HEK293 (cell line): ENCODE measurements at regions not wholly inside any gene's neighbourhood (a gene's known extent, or its start where the extent isn't known, plus 50 kb on each side); places are given as distances from the start of the nearest gene placed in this dataset.

Experiments
- CTCF ChIA-PET: fragments of 350-600 bp; formaldehyde crosslinking; extraction: SDS; loops from one replicate; lab custom pipeline; 2021; ENCODE audit warnings: antibody characterized with exemption; lab: Yijun Ruan, JAX
- POLR2A ChIA-PET: fragments of 300-600 bp; formaldehyde crosslinking; extraction: SDS; loops from one replicate; lab custom pipeline; 2020; ENCODE audit warnings: antibody characterized with exemption, inconsistent platforms; lab: Yijun Ruan, JAX
- H3K27ac ChIP-seq: fragments of 200-500 bp; sonication (Bioruptor generic); 2 replicates; pipeline ENCODE4 v1.5.1; 2014; ENCODE audit warnings: low read depth, low read length, control low read depth, inconsistent platforms; ENCODE audit errors: extremely low read depth
- H3K36me3 ChIP-seq, 2 experiments: fragments of 200-500 bp in 1 of 2; sonication (Bioruptor generic) in 1 of 2; 1 replicate in 1 of 2; 2 replicates in 1 of 2; pipeline ENCODE4 v1.5.1; 2014 to 2017; ENCODE audit warnings: inconsistent platforms in 2 of 2, low read length in 2 of 2; ENCODE audit not compliant: control insufficient read depth in 2 of 2, insufficient read depth in 1 of 2
- H3K4me1 ChIP-seq: fragments of 200-500 bp; sonication (Bioruptor generic); 2 replicates; pipeline ENCODE4 v1.5.1; 2014; ENCODE audit warnings: mild to moderate bottlenecking, low read length, inconsistent platforms; ENCODE audit not compliant: control insufficient read depth, insufficient read depth
- H3K4me3 ChIP-seq: 2 replicates; pipeline ENCODE4 v1.5.1; 2011; ENCODE audit warnings: low read depth, mild to moderate bottlenecking, control low read depth, low read length, moderate library complexity
- H3K9me3 ChIP-seq: fragments of 200-500 bp; sonication (Bioruptor generic); 2 replicates; pipeline ENCODE4 v1.5.1; 2014; ENCODE audit warnings: low read depth, low read length, inconsistent platforms; ENCODE audit not compliant: control insufficient read depth, insufficient read depth
- AEBP2 ChIP-seq: fragments of 450-650 bp; formaldehyde crosslinking; IDR thresholded peaks from 2 replicates; pipeline ENCODE4 v1.5.1; 2016; ENCODE audit warnings: missing biosample characterization, missing genetic modification characterization, borderline replicate concordance
- FEZF1 ChIP-seq: fragments of 450-650 bp; formaldehyde crosslinking; IDR thresholded peaks from 2 replicates; pipeline ENCODE4 v1.5.1; 2016; ENCODE audit warnings: missing biosample characterization, missing genetic modification characterization
- GLIS1 ChIP-seq: fragments of 450-650 bp; formaldehyde crosslinking; IDR thresholded peaks from 2 replicates; pipeline ENCODE4 v1.5.1; 2016; ENCODE audit warnings: missing biosample characterization, missing genetic modification characterization
- MEIS1 ChIP-seq: sonication (generic); formaldehyde crosslinking; IDR thresholded peaks from 2 replicates; pipeline ENCODE4 v1.8.1; 2022; ENCODE audit warnings: missing genetic modification reagents, mild to moderate bottlenecking, borderline replicate concordance
- MYNN ChIP-seq: fragments of 450-650 bp; formaldehyde crosslinking; IDR thresholded peaks from 2 replicates; pipeline ENCODE4 v1.5.1; 2016; ENCODE audit warnings: missing biosample characterization, missing genetic modification characterization, borderline replicate concordance
- PBX3 ChIP-seq: sonication (generic); formaldehyde crosslinking; IDR thresholded peaks from 2 replicates; pipeline ENCODE4 v1.8.1; 2022; ENCODE audit warnings: mild to moderate bottlenecking, moderate library complexity, missing genetic modification reagents
- TSHZ1 ChIP-seq: fragments of 450-650 bp; formaldehyde crosslinking; IDR thresholded peaks from 2 replicates; pipeline ENCODE4 v1.5.1; 2016; ENCODE audit warnings: missing biosample characterization, missing genetic modification characterization, borderline replicate concordance
- YY2 ChIP-seq: fragments of 450-650 bp; formaldehyde crosslinking; IDR thresholded peaks from 2 replicates; pipeline ENCODE4 v1.5.1; 2016; ENCODE audit warnings: missing biosample characterization, missing genetic modification characterization
- ZBTB7A ChIP-seq: fragments of 450-650 bp; formaldehyde crosslinking; IDR thresholded peaks from 2 replicates; pipeline ENCODE4 v1.5.1; 2016; ENCODE audit warnings: low read depth, missing biosample characterization, missing genetic modification characterization
- ZEB2 ChIP-seq: fragments of 450-650 bp; formaldehyde crosslinking; IDR thresholded peaks from 2 replicates; pipeline ENCODE4 v1.5.1; 2016; ENCODE audit warnings: missing biosample characterization, missing genetic modification characterization
- ZNF10 ChIP-seq: fragments of 450-650 bp; formaldehyde crosslinking; IDR thresholded peaks from 2 replicates; pipeline ENCODE4 v1.5.1; 2017; ENCODE audit warnings: missing biosample characterization, missing genetic modification characterization
- ZNF169 ChIP-seq: fragments of 450-650 bp; formaldehyde crosslinking; IDR thresholded peaks from 2 replicates; pipeline ENCODE4 v1.5.1; 2016; ENCODE audit warnings: missing biosample characterization, missing genetic modification characterization
- ZNF184 ChIP-seq: fragments of 450-650 bp; IDR thresholded peaks from 2 replicates; pipeline ENCODE4 v1.5.1; 2018; ENCODE audit warnings: missing biosample characterization, mild to moderate bottlenecking, missing genetic modification characterization
- ZNF19 ChIP-seq: fragments of 450-650 bp; formaldehyde crosslinking; IDR thresholded peaks from 2 replicates; pipeline ENCODE4; 2016; ENCODE audit warnings: missing biosample characterization, missing genetic modification characterization, low read depth
- ZNF274 ChIP-seq, 2 experiments: fragments of 200-500 bp in 1 of 2; fragments of 450-650 bp in 1 of 2; sonication (Bioruptor generic) in 1 of 2; formaldehyde crosslinking in 1 of 2; IDR thresholded peaks; 2 replicates each; pipeline versions ENCODE4 v1.5.1 to v1.6.1; 2014 to 2016; ENCODE audit warnings: borderline replicate concordance in 1 of 2, inconsistent platforms in 1 of 2, low read length in 1 of 2, missing biosample characterization in 1 of 2, missing genetic modification characterization in 1 of 2
- ZNF37A ChIP-seq: fragments of 450-650 bp; IDR thresholded peaks from 2 replicates; pipeline ENCODE4 v1.5.1; 2018; ENCODE audit warnings: missing biosample characterization, missing genetic modification characterization
- ZNF391 ChIP-seq: fragments of 450-650 bp; formaldehyde crosslinking; IDR thresholded peaks from 2 replicates; pipeline ENCODE4 v1.5.1; 2016; ENCODE audit warnings: low read depth, missing biosample characterization, missing genetic modification characterization, borderline replicate concordance
- ZNF521 ChIP-seq: fragments of 450-650 bp; formaldehyde crosslinking; IDR thresholded peaks from 2 replicates; pipeline ENCODE4 v1.5.1; 2017; ENCODE audit warnings: missing biosample characterization, mild to moderate bottlenecking, missing genetic modification characterization
- ZNF623 ChIP-seq: fragments of 450-650 bp; formaldehyde crosslinking; IDR thresholded peaks from 2 replicates; pipeline ENCODE4 v1.5.1; 2016; ENCODE audit warnings: missing biosample characterization, missing genetic modification characterization
- ZNF670 ChIP-seq: fragments of 450-650 bp; formaldehyde crosslinking; IDR thresholded peaks from 2 replicates; pipeline ENCODE4 v1.5.1; 2016; ENCODE audit warnings: missing biosample characterization, missing genetic modification characterization, low read depth
- ZSCAN4 ChIP-seq: fragments of 450-650 bp; formaldehyde crosslinking; IDR thresholded peaks from 2 replicates; pipeline ENCODE4 v1.5.1; 2017; ENCODE audit warnings: missing biosample characterization, missing genetic modification characterization
- TF ChIP-seq, protein P1 (sequence below): fragments of 450-650 bp; formaldehyde crosslinking; IDR thresholded peaks from 2 replicates; pipeline ENCODE4 v1.5.1; 2016; ENCODE audit warnings: missing biosample characterization, missing genetic modification characterization
- TF ChIP-seq, protein P2 (sequence below): fragments of 450-650 bp; formaldehyde crosslinking; IDR thresholded peaks from 2 replicates; pipeline ENCODE4 v1.5.1; 2016; ENCODE audit warnings: missing biosample characterization, missing genetic modification characterization

DNA sequence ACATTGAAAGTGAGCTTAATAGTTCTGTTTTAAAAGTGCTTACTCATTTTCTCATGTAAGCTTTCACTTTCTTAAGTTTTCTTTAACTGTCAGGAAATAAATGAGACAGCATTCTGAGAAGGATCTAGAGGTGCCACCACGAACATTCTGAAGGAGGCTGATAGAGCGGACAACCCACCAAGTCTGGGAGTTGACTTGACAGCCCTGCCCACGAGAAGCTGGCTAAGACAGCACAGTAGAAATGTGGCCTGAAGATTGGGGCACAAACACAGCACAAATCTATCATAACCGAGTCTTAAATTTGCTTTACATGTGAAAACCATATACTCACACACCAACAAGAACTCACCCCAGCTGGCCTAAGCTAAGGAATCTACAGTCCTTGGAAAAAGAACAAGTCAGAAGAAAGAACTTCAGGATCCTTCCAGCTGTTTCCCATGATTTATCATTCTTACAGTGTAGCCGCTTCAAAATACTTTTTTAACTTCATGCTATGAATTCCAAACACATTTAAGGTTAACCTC lies 144.2 kb upstream of the TNFAIP3 start (continued):
- TF ChIP-seq TSHZ1 (no peak), ZNF391 (tag by site-specific recombination) (no peak), ZSCAN4 (tag by site-specific recombination) (no peak), AEBP2 (tag by site-specific recombination) (no peak), ZNF10 (no peak), ZNF37A (tag by site-specific recombination) (no peak), MYNN (no peak), ZNF670 (tag by site-specific recombination) (no peak), ZNF623 (tag by site-specific recombination) (no peak), ZEB2 (no peak)

- Histone ChIP-seq H3K27ac (no peak overlapping the region), H3K4me1 (no peaks in the 10 kb centered on the region)
- no peak for TF ChIP-seq ZNF521 (tag by site-specific recombination)
- TF ChIP-seq, protein P1, sequence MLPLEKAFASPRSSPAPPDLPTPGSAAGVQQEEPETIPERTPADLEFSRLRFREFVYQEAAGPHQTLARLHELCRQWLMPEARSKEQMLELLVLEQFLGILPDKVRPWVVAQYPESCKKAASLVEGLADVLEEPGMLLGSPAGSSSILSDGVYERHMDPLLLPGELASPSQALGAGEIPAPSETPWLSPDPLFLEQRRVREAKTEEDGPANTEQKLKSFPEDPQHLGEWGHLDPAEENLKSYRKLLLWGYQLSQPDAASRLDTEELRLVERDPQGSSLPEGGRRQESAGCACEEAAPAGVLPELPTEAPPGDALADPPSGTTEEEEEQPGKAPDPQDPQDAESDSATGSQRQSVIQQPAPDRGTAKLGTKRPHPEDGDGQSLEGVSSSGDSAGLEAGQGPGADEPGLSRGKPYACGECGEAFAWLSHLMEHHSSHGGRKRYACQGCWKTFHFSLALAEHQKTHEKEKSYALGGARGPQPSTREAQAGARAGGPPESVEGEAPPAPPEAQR = no peak
- TF ChIP-seq, all 188 proteins: peak for 0
- Histone ChIP-seq H3K9me3 (no peaks in the 10 kb centered on the region), H3K4me3 (no peak overlapping the region), H3K36me3 (no peaks in the 10 kb centered on the region)
- ChIA-PET POLR2A (no interaction called here), CTCF (interaction anchor here (1.0 to 2.2 kb wide), 2 partner anchors 15 to 222 kb away, joined by 3 to 7 read pairs; no protein-coding TSS in a partner anchor)
These were observed 143.6 kb upstream of the TNFAIP3 start for GRCh38 chr6:137723273-137724017.

DNA sequence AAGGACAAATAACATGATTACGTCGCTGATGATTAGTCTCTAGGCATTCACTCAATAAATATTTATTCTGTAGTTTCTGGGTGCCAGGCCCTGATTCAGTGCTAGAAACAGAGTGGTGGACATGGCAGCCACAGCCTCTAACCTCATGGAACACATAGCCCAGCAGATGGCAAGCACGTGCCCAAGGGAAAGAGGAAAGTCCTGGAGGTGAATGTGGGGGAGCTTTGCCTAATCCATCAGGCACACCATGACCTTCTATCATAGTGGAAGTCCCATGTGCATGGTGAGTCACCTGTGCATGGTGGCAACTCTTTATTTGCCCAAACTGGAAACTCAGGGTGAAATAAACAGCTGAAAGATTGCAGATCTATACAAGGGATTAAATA lies 143.0 kb upstream of the TNFAIP3 start:
- no peaks in the 10 kb centered on the region for H3K4me1 ChIP-seq
- POLR2A ChIA-PET = no interaction called here
- CTCF ChIA-PET = interaction anchor here (2.2 kb wide), 1 partner anchor 16 kb away, joined by 7 read pairs; no protein-coding TSS in a partner anchor
- H3K27ac ChIP-seq = no peak overlapping the region
- H3K36me3 ChIP-seq = no peaks in the 10 kb centered on the region
- H3K4me3 ChIP-seq = no peak overlapping the region
- H3K9me3 ChIP-seq = no peaks in the 10 kb centered on the region
- TF ChIP-seq PBX3 (CRISPR knock-in tag) = no peak
- no peak for TF ChIP-seq ZNF169 (tag by site-specific recombination)
- no peak for TF ChIP-seq YY2
- TF ChIP-seq ZNF19 = no peak
- TF ChIP-seq, protein P2, sequence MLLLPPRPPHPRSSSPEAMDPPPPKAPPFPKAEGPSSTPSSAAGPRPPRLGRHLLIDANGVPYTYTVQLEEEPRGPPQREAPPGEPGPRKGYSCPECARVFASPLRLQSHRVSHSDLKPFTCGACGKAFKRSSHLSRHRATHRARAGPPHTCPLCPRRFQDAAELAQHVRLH = no peak
- no peak for TF ChIP-seq MEIS1 (CRISPR knock-in tag)
- no peak for TF ChIP-seq ZNF184 (tag by site-specific recombination)
- no peak for TF ChIP-seq ZBTB7A (tag by site-specific recombination)
- TF ChIP-seq ZNF274 (IDR thresholded peaks at IDR 0.05; ENCODE audit: low read length) = no peak
- TF ChIP-seq ZNF274 (tag by site-specific recombination; IDR thresholded peaks at IDR 0.05; ENCODE audit: borderline replicate concordance) = no peak
- no peak for TF ChIP-seq FEZF1 (tag by site-specific recombination)
- TF ChIP-seq GLIS1 (tag by site-specific recombination) = no peak
